GM12878 (cell line): ENCODE measurements at regions not wholly inside any gene's neighbourhood (a gene's known extent, or its start where the extent isn't known, plus 50 kb on each side); places are given as distances from the start of the nearest gene placed in this dataset.

Experiments used
- ATAC-seq: fragments of 200-7000 bp; cut with Tn5 transposase; 3 replicates; pipeline ENCODE4 v1.9.1; 2020; ENCODE audit warnings: mild to moderate bottlenecking, moderate library complexity
- BruUV-seq: library from RNA; stranded (reverse); fragments of 400-500 nt; replicated peaks from 2 replicates; lab custom pipeline; 2021; lab: Mats Ljungman, UMichigan
- CTCF ChIA-PET: fragments of 300-600 bp; sonication (Branson Sonifier 250); formaldehyde crosslinking; extraction: SDS; loops from one replicate; lab custom pipeline; 2021; ENCODE audit warnings: inconsistent platforms; lab: Yijun Ruan, JAX
- POLR2A ChIA-PET: fragments of 350-600 bp; formaldehyde crosslinking; extraction: SDS; loops from one replicate; lab custom pipeline; 2021; ENCODE audit warnings: inconsistent platforms; lab: Charles Lee
- RAD21 ChIA-PET: fragments of 300-600 bp; sonication (Branson Sonifier 250); formaldehyde crosslinking; loops from one replicate; lab custom pipeline; 2023; ENCODE audit warnings: antibody characterized with exemption; ENCODE audit not compliant: unreplicated experiment; lab: Charles Lee
- SMC1A ChIA-PET: fragments of 300-600 bp; sonication (Branson Sonifier 250); formaldehyde crosslinking; loops from one replicate; lab custom pipeline; 2023; ENCODE audit not compliant: unreplicated experiment, uncharacterized antibody; lab: Charles Lee
- DNase-seq: peaks from one replicate; pipeline ENCODE4 v3.0.0-alpha.2; 2011; ENCODE audit warnings: low read depth, low spot score
- FAIRE-seq: peaks from 3 replicates; lab custom pipeline; 2011; peaks lifted over from hg19 to GRCh38; lab: Jason Lieb, UNC
- H2AFZ ChIP-seq: 2 replicates; pipeline ENCODE4 v1.6.0; 2011; ENCODE audit warnings: low read depth, low read length, control low read depth; ENCODE audit not compliant: control insufficient read depth
- H3K27ac ChIP-seq: 2 replicates; pipeline ENCODE4 v1.5.1; 2011; ENCODE audit warnings: control low read depth; ENCODE audit not compliant: control insufficient read depth, insufficient read depth
- H3K27me3 ChIP-seq, 2 experiments: replicated peaks in 1 of 2; 2 replicates each; pipeline versions ENCODE4 v1.6.0 to v1.6.1; 2011; ENCODE audit warnings: low read length in 1 of 2; ENCODE audit not compliant: control insufficient read depth in 2 of 2, insufficient read depth in 2 of 2
- H3K36me3 ChIP-seq, 2 experiments: 2 replicates each; pipeline ENCODE4 v1.5.1; 2011; ENCODE audit warnings: low read length in 1 of 2; ENCODE audit not compliant: control insufficient read depth in 2 of 2, insufficient read depth in 2 of 2
- H3K4me1 ChIP-seq: 2 replicates; pipeline ENCODE4 v1.6.1; 2011; ENCODE audit warnings: mild to moderate bottlenecking, low read length, moderate library complexity, mixed read lengths; ENCODE audit not compliant: control insufficient read depth, insufficient read depth
- H3K4me2 ChIP-seq: 2 replicates; pipeline ENCODE4 v1.6.0; 2011; ENCODE audit warnings: control low read depth; ENCODE audit not compliant: control insufficient read depth, insufficient read depth
- H3K4me3 ChIP-seq: fragments of 200-600 bp; sonication (generic); 2 replicates; pipeline ENCODE4 v1.5.1; 2016
- H3K79me2 ChIP-seq: 2 replicates; pipeline ENCODE4 v1.6.0; 2011; ENCODE audit warnings: low read length; ENCODE audit not compliant: control insufficient read depth, insufficient read depth
- H3K9ac ChIP-seq: 2 replicates; pipeline ENCODE4 v1.8.0; 2011; ENCODE audit warnings: low read length, control low read depth, mixed read lengths; ENCODE audit not compliant: control insufficient read depth, insufficient read depth
- H3K9me3 ChIP-seq: replicated peaks from 3 replicates; pipeline ENCODE4 v1.5.1; 2011; ENCODE audit warnings: mild to moderate bottlenecking, low read length; ENCODE audit not compliant: control insufficient read depth, insufficient read depth
- H4K20me1 ChIP-seq: 2 replicates; pipeline ENCODE4 v1.6.0; 2011; ENCODE audit not compliant: control insufficient read depth, insufficient read depth
- BACH1 ChIP-seq: fragments of 450-650 bp; IDR thresholded peaks from 2 replicates; pipeline ENCODE4 v1.6.1; 2017; ENCODE audit warnings: mild to moderate bottlenecking, borderline replicate concordance
- CREB1 ChIP-seq: IDR thresholded peaks from 2 replicates; pipeline ENCODE4 v1.6.1; 2012; ENCODE audit warnings: low read depth, mild to moderate bottlenecking, inconsistent platforms
- E2F8 ChIP-seq: fragments of 450-650 bp; IDR thresholded peaks from 2 replicates; pipeline ENCODE4 v1.6.1; 2018; ENCODE audit warnings: mild to moderate bottlenecking, low read depth, moderate library complexity; ENCODE audit not compliant: partially characterized antibody
- E4F1 ChIP-seq: fragments of 450-650 bp; IDR thresholded peaks from 2 replicates; pipeline ENCODE4 v1.6.1; 2018; ENCODE audit warnings: borderline replicate concordance, mild to moderate bottlenecking; ENCODE audit not compliant: partially characterized antibody
- MYB ChIP-seq: fragments of 150-350 bp; IDR thresholded peaks from 2 replicates; pipeline ENCODE4 v1.6.1; 2014; ENCODE audit warnings: mild to moderate bottlenecking, low read depth, low read length, borderline replicate concordance
- NKRF ChIP-seq: fragments of 450-650 bp; conservative IDR thresholded peaks from 2 replicates; pipeline ENCODE4 v1.6.1; 2017; ENCODE audit warnings: mild to moderate bottlenecking, moderate library complexity
- PAX8 ChIP-seq: fragments of 450-650 bp; IDR thresholded peaks from 2 replicates; pipeline ENCODE4 v1.6.1; 2017; ENCODE audit warnings: mild to moderate bottlenecking, moderate library complexity
- POLR2AphosphoS5 ChIP-seq: IDR thresholded peaks from 2 replicates; pipeline ENCODE4 v1.6.1; 2011; ENCODE audit warnings: mild to moderate bottlenecking, low read length, inconsistent platforms
- TARDBP ChIP-seq: IDR thresholded peaks from 2 replicates; pipeline ENCODE4 v1.6.1; 2016; ENCODE audit warnings: borderline replicate concordance
- ZBTB11 ChIP-seq: fragments of 450-650 bp; formaldehyde crosslinking; IDR thresholded peaks from 2 replicates; pipeline ENCODE4 v1.5.0; 2022; ENCODE audit warnings: mild to moderate bottlenecking, missing genetic modification characterization
- WGBS: methylation state at CpG from one replicate; pipeline ENCODE4 v1.1.6; 2016; ENCODE audit warnings: low lambda C conversion rate; ENCODE audit not compliant: insufficient replicate concordance, insufficient coverage; ENCODE audit errors: missing lambda C conversion rate; 5-methylcytosine and 5-hydroxymethylcytosine counted together
- in situ Hi-C: fragments of 300-500 bp; cut with MboI; formaldehyde crosslinking; loops from 9 replicates; pipeline ENCODE4 v1.14.3; 2018; ENCODE audit warnings: mixed read lengths
- intact Hi-C: fragments of 100-400 bp; cut with micrococcal nuclease; formaldehyde crosslinking; loops from one replicate; pipeline ENCODE4 v1.14.2; 2022; ENCODE audit not compliant: unreplicated experiment
- TF ChIP-seq, protein P1 (sequence below): IDR thresholded peaks from 2 replicates; pipeline ENCODE4 v1.6.1; 2011; ENCODE audit warnings: low read depth, mild to moderate bottlenecking, low read length, moderate library complexity, borderline replicate concordance; ENCODE audit errors: extremely low read depth
- TF ChIP-seq, protein P2 (sequence below): IDR thresholded peaks from 2 replicates; pipeline ENCODE4 v1.6.1; 2012; ENCODE audit warnings: low read depth, low read length, improper control_type of control experiment

GRCh38 chr9:84570482-84571154, 98.9 kb upstream of the NTRK2 start:
- Histone ChIP-seq H3K79me2 (no peaks in the 10 kb centered on the region), H3K9ac (no peak overlapping the region), H2AFZ (no peak overlapping the region), H4K20me1 (no peaks in the 10 kb centered on the region), H3K4me2 (no peak overlapping the region), H3K9me3 (no peaks in the 10 kb centered on the region), H3K4me3 (no peak overlapping the region), H3K27ac (no peak overlapping the region), H3K4me1 (no peaks in the 10 kb centered on the region), H3K27me3 (no peaks in the 10 kb centered on the region), H3K36me3 (no peaks in the 10 kb centered on the region)
- POLR2A ChIA-PET: no interaction called here
- SMC1A ChIA-PET: no interaction called here
- CTCF ChIA-PET: no interaction called here
- in situ Hi-C loops (no loop called here), intact Hi-C loops (no loop called here)
- 0% methylated on average over 2 of the region's 2 CpGs for WGBS
- DNase-seq: no peak
- no TSS peak for BruUV-seq
- FAIRE-seq: no peak
- RAD21 ChIA-PET: interaction anchor here (0.6 kb wide), 1 partner anchor 164 kb away, joined by 6 read pairs; no protein-coding TSS in a partner anchor
- ATAC-seq: no peak
- no peak for TF ChIP-seq E4F1
- TF ChIP-seq, protein P1, sequence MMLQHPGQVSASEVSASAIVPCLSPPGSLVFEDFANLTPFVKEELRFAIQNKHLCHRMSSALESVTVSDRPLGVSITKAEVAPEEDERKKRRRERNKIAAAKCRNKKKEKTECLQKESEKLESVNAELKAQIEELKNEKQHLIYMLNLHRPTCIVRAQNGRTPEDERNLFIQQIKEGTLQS: no peak
- no peak for TF ChIP-seq PAX8
- no peak for TF ChIP-seq E2F8
- TF ChIP-seq, protein P2, sequence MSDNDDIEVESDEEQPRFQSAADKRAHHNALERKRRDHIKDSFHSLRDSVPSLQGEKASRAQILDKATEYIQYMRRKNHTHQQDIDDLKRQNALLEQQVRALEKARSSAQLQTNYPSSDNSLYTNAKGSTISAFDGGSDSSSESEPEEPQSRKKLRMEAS: no peak
- no peak for TF ChIP-seq ZBTB11
- TF ChIP-seq CREB1: no peak
- no peak for TF ChIP-seq BACH1
- TF ChIP-seq TARDBP: no peak
- TF ChIP-seq NKRF: no peak
- TF ChIP-seq MYB: no peak
- no peak for TF ChIP-seq POLR2AphosphoS5
